ENCODE measurements at regions not wholly inside any gene's neighbourhood (a gene's known extent, or its start where the extent isn't known, plus 50 kb on each side); places are given as distances from the start of the nearest gene placed in this dataset.
"Not testable (repeated sequence)": the region's sequence is repeated elsewhere in the genome, so short reads cannot be mapped to it uniquely, and the experiment has no call there.

GRCh38 chr6:28776269-28777146, 147.3 kb downstream of the TRIM27 start:
- peaks cover 14% of the 10 kb centered on the region for H3K4me1 Mint-ChIP-seq (ENCODE audit: low read depth)
- H3K36me3 Mint-ChIP-seq (ENCODE audit: low read depth): no peaks in the 10 kb centered on the region
- peaks cover 27% of the 10 kb centered on the region for H3K9me3 Mint-ChIP-seq
- H3K4me3 Mint-ChIP-seq: no peak overlapping the region
- DNase-seq: no peak
- H3K27ac Mint-ChIP-seq: no peak overlapping the region
- H3K27me3 Mint-ChIP-seq: peaks cover 95% of the 10 kb centered on the region

GRCh38 chr6:28777147-28777461, 146.7 kb downstream of the TRIM27 start:
- Mint-ChIP-seq H3K4me3 (no peak overlapping the region), H3K36me3 (ENCODE audit: low read depth) (no peaks in the 10 kb centered on the region), H3K27me3 (peaks cover 95% of the 10 kb centered on the region), H3K9me3 (peaks cover 27% of the 10 kb centered on the region), H3K4me1 (ENCODE audit: low read depth) (peaks cover 15% of the 10 kb centered on the region), H3K27ac (no peak overlapping the region)
- DNase-seq: no peak

GRCh38 chr6:28782113-28782673, 141.6 kb downstream of the TRIM27 start:
- Mint-ChIP-seq H3K4me3 (peak overlapping the region; percentile 18), H3K27me3 (peaks cover 91% of the 10 kb centered on the region), H3K27ac (no peak overlapping the region), H3K9me3 (peaks cover 28% of the 10 kb centered on the region), H3K4me1 (ENCODE audit: low read depth) (peaks cover 4% of the 10 kb centered on the region), H3K36me3 (ENCODE audit: low read depth) (peaks cover 4% of the 10 kb centered on the region)
- no peak for DNase-seq

- H3K27ac Mint-ChIP-seq: no peak overlapping the region
- H3K27me3 Mint-ChIP-seq: peaks cover 93% of the 10 kb centered on the region
- no peak overlapping the region for H3K4me3 Mint-ChIP-seq
- H3K36me3 Mint-ChIP-seq (ENCODE audit: low read depth): peaks cover 9% of the 10 kb centered on the region
- H3K9me3 Mint-ChIP-seq: peaks cover 28% of the 10 kb centered on the region
- H3K4me1 Mint-ChIP-seq (ENCODE audit: low read depth): peaks cover 16% of the 10 kb centered on the region
- DNase-seq: no peak
Observed at GRCh38 chr6:28785962-28786679, 137.7 kb downstream of the TRIM27 start.

GRCh38 chr6:28789553-28790083, 134.2 kb downstream of the TRIM27 start:
- H3K9me3 Mint-ChIP-seq: peaks cover 25% of the 10 kb centered on the region
- H3K36me3 Mint-ChIP-seq (ENCODE audit: low read depth): peaks cover 5% of the 10 kb centered on the region
- DNase-seq: peak; percentile 61
- H3K4me3 Mint-ChIP-seq: peak overlapping the region; percentile 72
- peaks cover 94% of the 10 kb centered on the region for H3K27me3 Mint-ChIP-seq
- peak overlapping the region; percentile 87 for H3K27ac Mint-ChIP-seq
- H3K4me1 Mint-ChIP-seq (ENCODE audit: low read depth): peaks cover 18% of the 10 kb centered on the region

GRCh38 chr6:28791002-28791383, 132.8 kb downstream of the TRIM27 start:
- Mint-ChIP-seq H3K36me3 (ENCODE audit: low read depth) (peaks cover 5% of the 10 kb centered on the region), H3K9me3 (peaks cover 21% of the 10 kb centered on the region), H3K27ac (peak overlapping the region; percentile 63), H3K4me1 (ENCODE audit: low read depth) (peaks cover 22% of the 10 kb centered on the region), H3K27me3 (peaks cover 95% of the 10 kb centered on the region), H3K4me3 (peak overlapping the region; percentile 72)
- no peak for DNase-seq

- Mint-ChIP-seq H3K4me3 (peak overlapping the region; percentile 49), H3K27ac (no peak overlapping the region), H3K36me3 (ENCODE audit: low read depth) (peaks cover 4% of the 10 kb centered on the region), H3K27me3 (peaks cover 90% of the 10 kb centered on the region), H3K9me3 (peaks cover 15% of the 10 kb centered on the region), H3K4me1 (ENCODE audit: low read depth) (peaks cover 18% of the 10 kb centered on the region)
- peak; percentile 26 for DNase-seq
Observed at GRCh38 chr6:28794175-28795002, 129.4 kb downstream of the TRIM27 start.

DNA sequence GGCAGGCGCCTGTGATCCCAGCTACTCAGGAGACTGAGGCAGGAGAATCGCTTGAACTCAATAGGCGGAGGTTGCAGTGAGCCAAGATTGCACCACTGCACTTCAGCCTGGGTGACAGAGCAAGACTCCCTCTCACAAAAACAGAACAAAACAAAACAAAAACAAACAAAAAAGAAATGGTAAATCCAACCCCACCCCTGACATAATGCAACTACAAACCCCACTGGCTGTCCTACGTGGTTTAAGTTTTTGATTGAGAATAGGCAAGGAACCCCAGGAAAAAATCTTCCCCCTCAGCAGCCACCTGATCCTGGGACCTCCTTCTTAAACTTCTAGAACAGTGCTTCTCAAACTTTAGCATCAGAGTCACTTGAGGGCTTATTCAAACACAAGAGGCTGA, 123.1 kb downstream of the TRIM27 start:
- H3K27me3 Mint-ChIP-seq: peaks cover 81% of the 10 kb centered on the region
- not testable (repeated sequence) for H3K9me3 Mint-ChIP-seq; DNase-seq; H3K4me3 Mint-ChIP-seq; H3K4me1 Mint-ChIP-seq (ENCODE audit: low read depth); H3K27ac Mint-ChIP-seq; H3K36me3 Mint-ChIP-seq (ENCODE audit: low read depth)

DNA sequence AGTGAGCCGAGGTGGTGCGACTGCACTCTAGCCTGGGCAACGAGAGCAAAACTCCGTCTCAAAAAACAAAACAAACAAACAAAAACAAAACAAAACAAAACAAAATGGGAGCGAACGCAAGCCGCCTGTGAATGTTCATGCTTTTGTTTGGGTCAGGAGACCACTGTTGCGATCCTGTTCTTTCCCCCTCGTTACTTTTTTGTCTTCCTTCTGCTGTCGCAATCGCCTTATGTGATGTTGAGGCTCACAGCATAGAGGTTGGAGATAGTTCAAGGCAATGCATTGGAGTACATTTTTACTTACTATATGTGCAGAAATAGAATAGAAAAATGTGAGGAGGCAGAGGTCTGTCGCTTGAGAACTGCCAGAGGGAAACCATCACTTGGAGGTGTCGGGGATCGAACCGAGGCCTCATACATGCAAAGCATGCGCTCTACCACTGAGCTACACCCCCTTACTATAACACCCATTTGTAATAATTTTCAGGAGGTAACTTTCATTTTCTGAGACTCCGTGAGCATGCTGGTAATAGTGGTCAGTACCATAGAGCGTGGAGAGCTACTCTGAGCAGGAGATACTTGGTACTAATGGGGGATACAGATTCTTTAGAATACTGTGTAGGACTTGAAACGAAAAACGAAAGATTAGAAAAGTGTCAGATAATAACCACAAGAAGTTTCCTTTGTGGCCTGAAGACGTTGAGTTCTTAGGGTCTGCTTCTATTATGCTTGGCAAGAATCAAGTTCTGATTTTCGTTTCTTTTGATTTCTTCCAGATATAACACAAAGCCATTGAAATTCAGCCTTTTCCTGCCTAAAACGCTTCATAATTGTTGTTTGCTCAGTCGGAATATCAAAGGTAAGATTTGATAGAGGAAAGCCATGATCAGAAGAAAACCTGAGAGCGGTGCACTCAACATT, 121.1 kb downstream of the TRIM27 start:
- no peaks in the 10 kb centered on the region for H3K36me3 Mint-ChIP-seq (ENCODE audit: low read depth)
- H3K4me3 Mint-ChIP-seq: peak overlapping the region; percentile 5
- H3K27ac Mint-ChIP-seq: peak overlapping the region; percentile 78
- peaks cover 1% of the 10 kb centered on the region for H3K9me3 Mint-ChIP-seq
- H3K27me3 Mint-ChIP-seq: peaks cover 79% of the 10 kb centered on the region
- no peak for DNase-seq
- H3K4me1 Mint-ChIP-seq (ENCODE audit: low read depth): peaks cover 8% of the 10 kb centered on the region

DNA sequence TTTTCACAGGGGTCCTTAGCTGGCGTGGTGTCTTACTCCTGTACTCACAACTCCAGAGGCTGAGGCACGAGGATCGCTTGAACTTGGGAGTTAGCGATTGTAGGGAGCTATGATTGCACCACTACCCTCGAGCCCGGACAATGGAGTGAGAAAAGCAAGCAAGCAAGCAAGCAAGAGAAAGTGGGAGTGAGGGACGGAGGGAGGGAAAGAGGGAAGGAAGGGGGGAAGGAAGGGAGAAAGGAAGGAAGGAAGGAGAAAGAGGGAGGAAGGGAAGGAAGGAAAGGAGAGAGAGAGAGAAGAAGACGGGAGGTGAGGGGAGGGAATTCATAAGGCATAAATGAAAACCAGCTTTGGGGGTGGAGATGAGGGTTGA, 120.5 kb downstream of the TRIM27 start:
- Mint-ChIP-seq H3K9me3 (peaks cover 7% of the 10 kb centered on the region), H3K4me3 (no peak overlapping the region), H3K36me3 (ENCODE audit: low read depth) (peaks cover 2% of the 10 kb centered on the region), H3K27me3 (peaks cover 80% of the 10 kb centered on the region), H3K27ac (no peak overlapping the region), H3K4me1 (ENCODE audit: low read depth) (peaks cover 13% of the 10 kb centered on the region)
- no peak for DNase-seq

- peak overlapping the region; percentile 52 for H3K4me3 Mint-ChIP-seq
- peaks cover 2% of the 10 kb centered on the region for H3K36me3 Mint-ChIP-seq (ENCODE audit: low read depth)
- H3K27me3 Mint-ChIP-seq: peaks cover 88% of the 10 kb centered on the region
- peak overlapping the region; percentile 83 for H3K27ac Mint-ChIP-seq
- H3K4me1 Mint-ChIP-seq (ENCODE audit: low read depth): peaks cover 15% of the 10 kb centered on the region
- peaks cover 20% of the 10 kb centered on the region for H3K9me3 Mint-ChIP-seq
- DNase-seq: no peak
Observed at GRCh38 chr6:28807682-28808280, 116.0 kb downstream of the TRIM27 start.

DNA sequence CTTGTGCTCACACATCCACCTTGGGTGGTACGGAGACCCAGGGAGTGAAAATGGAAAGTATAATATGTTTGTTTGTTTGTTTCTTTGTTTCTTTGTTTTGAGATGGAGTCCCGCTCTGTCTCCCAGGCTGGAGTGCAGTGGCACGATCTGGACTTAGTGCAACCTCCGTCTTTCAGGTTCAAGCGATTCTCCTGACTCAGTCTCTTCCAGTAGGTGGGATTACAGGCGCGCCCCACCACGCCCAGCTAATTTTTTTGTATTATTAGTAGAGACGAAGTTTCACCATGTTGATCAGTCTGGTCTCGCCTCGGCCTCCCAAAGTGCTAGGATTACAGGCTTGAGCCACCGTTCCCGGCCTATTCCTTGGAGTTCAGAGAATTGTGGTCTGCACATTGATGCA, 115.4 kb downstream of the TRIM27 start:
- no peak for DNase-seq
- Mint-ChIP-seq H3K27ac (no peak overlapping the region), H3K4me1 (ENCODE audit: low read depth) (peaks cover 13% of the 10 kb centered on the region), H3K9me3 (peaks cover 23% of the 10 kb centered on the region), H3K4me3 (no peak overlapping the region), H3K27me3 (peaks cover 88% of the 10 kb centered on the region), H3K36me3 (ENCODE audit: low read depth) (peaks cover 2% of the 10 kb centered on the region)

Measured in activated T-cell treated with anti-CD3 and anti-CD28 coated beads, Interleukin-2, amount 50 U/mL, for 24 hours (primary cell).